ENCODE measurements at regions not wholly inside any gene's neighbourhood (a gene's known extent, or its start where the extent isn't known, plus 50 kb on each side); places are given as distances from the start of the nearest gene placed in this dataset.

- TF ChIP-seq POLR2A (IDR thresholded peaks at IDR 0.05) = no peak
- TF ChIP-seq EP300 (IDR thresholded peaks at IDR 0.05) = no peak
- TF ChIP-seq CTCF (IDR thresholded peaks at IDR 0.05) = no peak
- TF ChIP-seq POLR2AphosphoS5 (IDR thresholded peaks at IDR 0.05) = no peak
- no peak overlapping the region for H3K27ac ChIP-seq
- H3K27me3 ChIP-seq = no peaks in the 10 kb centered on the region
- H3K9me3 ChIP-seq = no peaks in the 10 kb centered on the region
- DNase-seq (ENCODE audit: low spot score in 2 of 2) = no peak
- H3K4me1 ChIP-seq = no peaks in the 10 kb centered on the region
- no peak overlapping the region for H3K4me3 ChIP-seq
- WGBS = 75% methylated on average over 7 of the region's 7 CpGs
- H3K36me3 ChIP-seq = no peaks in the 10 kb centered on the region
Measured at GRCh38 chr2:100682536-100682935, 119.7 kb downstream of the PDCL3 start.

GRCh38 chr2:100683231-100683630 lies 120.4 kb downstream of the PDCL3 start:
- H3K9me3 ChIP-seq = no peaks in the 10 kb centered on the region
- no peak overlapping the region for H3K27ac ChIP-seq
- H3K4me3 ChIP-seq = no peak overlapping the region
- H3K36me3 ChIP-seq = no peaks in the 10 kb centered on the region
- DNase-seq (ENCODE audit: low spot score in 2 of 2) = no peak
- TF ChIP-seq CTCF (IDR thresholded peaks at IDR 0.05) = no peak
- no peak for TF ChIP-seq EP300 (IDR thresholded peaks at IDR 0.05)
- no peak for TF ChIP-seq POLR2A (IDR thresholded peaks at IDR 0.05)
- TF ChIP-seq POLR2AphosphoS5 (IDR thresholded peaks at IDR 0.05) = no peak
- no peaks in the 10 kb centered on the region for H3K27me3 ChIP-seq
- 83% methylated on average over 4 of the region's 4 CpGs for WGBS
- H3K4me1 ChIP-seq = no peaks in the 10 kb centered on the region

GRCh38 chr2:100691846-100692245 lies 128.1 kb upstream of the NPAS2 start:
- H3K27ac ChIP-seq = no peak overlapping the region
- peaks cover 3% of the 10 kb centered on the region for H3K9me3 ChIP-seq
- no peaks in the 10 kb centered on the region for H3K4me1 ChIP-seq
- no peaks in the 10 kb centered on the region for H3K27me3 ChIP-seq
- no peaks in the 10 kb centered on the region for H3K36me3 ChIP-seq
- H3K4me3 ChIP-seq = no peak overlapping the region
- WGBS = 76% methylated on average over 3 of the region's 3 CpGs
- TF ChIP-seq CTCF (IDR thresholded peaks at IDR 0.05) (no peak), POLR2AphosphoS5 (IDR thresholded peaks at IDR 0.05) (no peak), POLR2A (IDR thresholded peaks at IDR 0.05) (no peak), EP300 (IDR thresholded peaks at IDR 0.05) (no peak)
- no peak for DNase-seq (ENCODE audit: low spot score in 2 of 2)

GRCh38 chr2:100692381-100692780 lies 127.6 kb upstream of the NPAS2 start:
- Histone ChIP-seq H3K9me3 (peaks cover 7% of the 10 kb centered on the region), H3K4me3 (no peak overlapping the region), H3K27ac (no peak overlapping the region), H3K36me3 (no peaks in the 10 kb centered on the region), H3K4me1 (no peaks in the 10 kb centered on the region), H3K27me3 (no peaks in the 10 kb centered on the region)
- DNase-seq (ENCODE audit: low spot score in 2 of 2) = no peak
- WGBS = 91% methylated on average over 5 of the region's 5 CpGs
- TF ChIP-seq POLR2AphosphoS5 (IDR thresholded peaks at IDR 0.05) (no peak), CTCF (IDR thresholded peaks at IDR 0.05) (no peak), POLR2A (IDR thresholded peaks at IDR 0.05) (no peak), EP300 (IDR thresholded peaks at IDR 0.05) (no peak)

GRCh38 chr2:100692906-100693305 lies 127.0 kb upstream of the NPAS2 start:
- H3K27ac ChIP-seq = no peak overlapping the region
- no peaks in the 10 kb centered on the region for H3K27me3 ChIP-seq
- no peak overlapping the region for H3K4me3 ChIP-seq
- no peaks in the 10 kb centered on the region for H3K4me1 ChIP-seq
- H3K36me3 ChIP-seq = no peaks in the 10 kb centered on the region
- H3K9me3 ChIP-seq = peaks cover 7% of the 10 kb centered on the region
- TF ChIP-seq EP300 (IDR thresholded peaks at IDR 0.05) = no peak
- TF ChIP-seq CTCF (IDR thresholded peaks at IDR 0.05) = no peak
- no peak for TF ChIP-seq POLR2AphosphoS5 (IDR thresholded peaks at IDR 0.05)
- no peak for TF ChIP-seq POLR2A (IDR thresholded peaks at IDR 0.05)
- DNase-seq (ENCODE audit: low spot score in 2 of 2) = no peak

Measured in suprapubic skin (tissue), 4 donors.